ENCODE measurements at regions not wholly inside any gene's neighbourhood (a gene's known extent, or its start where the extent isn't known, plus 50 kb on each side); places are given as distances from the start of the nearest gene placed in this dataset.

DNA sequence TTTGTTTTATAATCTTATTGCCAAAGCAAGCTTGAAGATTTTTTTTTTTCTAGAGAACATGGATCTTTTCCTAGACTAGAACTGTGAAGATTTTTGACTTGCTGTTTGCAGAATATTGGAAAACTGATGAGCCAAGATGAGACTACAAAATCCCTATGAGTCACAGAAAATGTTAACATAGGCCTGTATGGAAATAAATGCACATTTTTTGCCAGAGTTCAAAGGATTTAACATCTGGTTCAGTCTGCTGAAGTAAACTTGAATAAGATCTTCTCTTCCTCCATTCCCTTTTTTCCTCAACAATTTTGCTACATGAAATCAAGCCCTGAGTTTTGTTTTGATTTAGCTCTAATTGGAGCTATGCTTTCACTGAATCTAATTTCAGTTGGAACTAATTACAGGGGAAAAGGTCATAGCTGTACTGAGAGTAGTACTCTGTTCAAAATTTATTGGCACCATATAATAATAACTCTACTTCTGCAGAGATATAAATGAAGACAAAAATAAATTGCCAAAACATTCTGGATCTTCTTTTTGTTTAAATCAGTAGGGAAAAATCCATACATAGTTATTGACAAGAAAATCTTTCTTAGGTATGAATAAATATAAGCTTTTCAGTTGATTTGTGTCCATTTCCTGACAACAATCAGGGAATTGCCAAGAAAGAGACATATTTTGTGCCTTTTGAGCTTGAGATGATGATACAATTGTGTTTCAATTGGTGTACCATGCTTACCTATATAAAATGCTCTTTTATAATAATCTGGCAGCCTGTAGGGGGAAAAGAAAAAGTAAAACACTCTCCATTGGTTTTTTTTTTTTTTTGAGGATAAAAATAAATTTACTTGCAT, 387.5 kb upstream of the GOT2 start:
- BruUV-seq (replicated peaks) = no TSS peak
- CTCF ChIA-PET = interaction anchor here (0.7 kb wide), 2 partner anchors 416 to 1103 kb away, joined by 3 to 4 read pairs; no protein-coding TSS in a partner anchor
- H3K9me3 Mint-ChIP-seq (ENCODE audit: unreplicated experiment) = no peaks in the 10 kb centered on the region
- no peak overlapping the region for H3K4me3 Mint-ChIP-seq (ENCODE audit: unreplicated experiment)
- no peaks in the 10 kb centered on the region for H3K36me3 Mint-ChIP-seq (ENCODE audit: insufficient read depth, unreplicated experiment)
- intact Hi-C loops (cut with micrococcal nuclease) = no loop called here
- H3K27me3 Mint-ChIP-seq (ENCODE audit: insufficient read depth, unreplicated experiment) = no peaks in the 10 kb centered on the region
- TF ChIP-seq, protein P1, sequence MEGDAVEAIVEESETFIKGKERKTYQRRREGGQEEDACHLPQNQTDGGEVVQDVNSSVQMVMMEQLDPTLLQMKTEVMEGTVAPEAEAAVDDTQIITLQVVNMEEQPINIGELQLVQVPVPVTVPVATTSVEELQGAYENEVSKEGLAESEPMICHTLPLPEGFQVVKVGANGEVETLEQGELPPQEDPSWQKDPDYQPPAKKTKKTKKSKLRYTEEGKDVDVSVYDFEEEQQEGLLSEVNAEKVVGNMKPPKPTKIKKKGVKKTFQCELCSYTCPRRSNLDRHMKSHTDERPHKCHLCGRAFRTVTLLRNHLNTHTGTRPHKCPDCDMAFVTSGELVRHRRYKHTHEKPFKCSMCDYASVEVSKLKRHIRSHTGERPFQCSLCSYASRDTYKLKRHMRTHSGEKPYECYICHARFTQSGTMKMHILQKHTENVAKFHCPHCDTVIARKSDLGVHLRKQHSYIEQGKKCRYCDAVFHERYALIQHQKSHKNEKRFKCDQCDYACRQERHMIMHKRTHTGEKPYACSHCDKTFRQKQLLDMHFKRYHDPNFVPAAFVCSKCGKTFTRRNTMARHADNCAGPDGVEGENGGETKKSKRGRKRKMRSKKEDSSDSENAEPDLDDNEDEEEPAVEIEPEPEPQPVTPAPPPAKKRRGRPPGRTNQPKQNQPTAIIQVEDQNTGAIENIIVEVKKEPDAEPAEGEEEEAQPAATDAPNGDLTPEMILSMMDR (IDR thresholded peaks at IDR 0.05; ENCODE audit: unreplicated experiment) = no peak
- POLR2A ChIA-PET = interaction anchor here (0.7 kb wide), 2 partner anchors 272 to 384 kb away, joined by 3 to 4 read pairs; no protein-coding TSS in a partner anchor
- H3K4me1 Mint-ChIP-seq (ENCODE audit: insufficient read depth, unreplicated experiment) = no peaks in the 10 kb centered on the region
- H3K27ac Mint-ChIP-seq (ENCODE audit: low read depth, unreplicated experiment) = no peak overlapping the region
- DNase-seq (ENCODE audit: unreplicated experiment) = no peak

DNA sequence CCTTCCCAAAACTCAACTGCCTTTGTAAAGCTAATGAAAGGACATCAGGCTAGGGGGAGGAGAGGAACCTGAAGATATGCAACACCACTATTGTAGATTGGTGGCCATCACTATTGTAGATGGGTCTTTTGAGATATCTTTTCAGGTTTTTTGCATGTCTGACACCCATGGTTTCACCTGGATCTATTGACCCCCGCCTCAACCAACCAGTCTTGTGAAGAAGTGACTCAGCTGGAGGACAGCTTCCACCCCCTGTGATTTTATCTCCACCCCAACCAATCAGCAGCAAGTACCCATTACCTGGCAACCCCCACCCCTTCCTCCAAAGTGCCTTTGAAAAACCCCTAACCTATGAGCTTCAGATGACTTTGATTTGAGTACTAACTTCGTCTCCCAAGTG, 382.6 kb upstream of the GOT2 start:
- H3K9me3 Mint-ChIP-seq (ENCODE audit: unreplicated experiment) = no peaks in the 10 kb centered on the region
- no peak overlapping the region for H3K27ac Mint-ChIP-seq (ENCODE audit: low read depth, unreplicated experiment)
- TF ChIP-seq, protein P1 (IDR thresholded peaks at IDR 0.05; ENCODE audit: unreplicated experiment) = no peak
- H3K36me3 Mint-ChIP-seq (ENCODE audit: insufficient read depth, unreplicated experiment) = no peaks in the 10 kb centered on the region
- CTCF ChIA-PET = no interaction called here
- H3K27me3 Mint-ChIP-seq (ENCODE audit: insufficient read depth, unreplicated experiment) = no peaks in the 10 kb centered on the region
- no peak for DNase-seq (ENCODE audit: unreplicated experiment)
- intact Hi-C loops (cut with micrococcal nuclease) = no loop called here
- no peak overlapping the region for H3K4me3 Mint-ChIP-seq (ENCODE audit: unreplicated experiment)
- H3K4me1 Mint-ChIP-seq (ENCODE audit: insufficient read depth, unreplicated experiment) = no peaks in the 10 kb centered on the region
- BruUV-seq (replicated peaks) = no TSS peak
- POLR2A ChIA-PET = no interaction called here

DNA sequence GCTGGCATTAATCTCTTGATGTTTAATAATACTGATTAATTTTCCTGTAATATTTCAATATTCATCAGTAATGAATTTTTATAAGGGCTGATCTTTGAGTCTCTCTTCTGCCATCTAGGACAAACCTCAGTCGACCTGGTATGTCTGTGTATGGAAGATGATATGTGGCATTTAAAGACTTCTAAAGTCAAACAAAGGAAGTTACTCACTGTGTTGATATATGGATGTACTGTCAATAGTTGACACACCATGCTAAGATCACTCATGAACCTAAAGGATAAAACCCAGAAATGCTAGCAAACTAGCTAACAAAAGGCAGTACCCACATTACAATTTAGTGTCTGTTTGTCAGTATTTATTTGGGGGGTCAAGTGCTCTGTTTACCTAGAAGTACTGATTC, 380.7 kb upstream of the GOT2 start:
- H3K4me1 Mint-ChIP-seq (ENCODE audit: insufficient read depth, unreplicated experiment) = no peaks in the 10 kb centered on the region
- no peak overlapping the region for H3K27ac Mint-ChIP-seq (ENCODE audit: low read depth, unreplicated experiment)
- CTCF ChIA-PET = no interaction called here
- DNase-seq (ENCODE audit: unreplicated experiment) = no peak
- POLR2A ChIA-PET = interaction anchor here (0.6 kb wide), 1 partner anchor 295 kb away, joined by 3 read pairs; no protein-coding TSS in a partner anchor
- H3K4me3 Mint-ChIP-seq (ENCODE audit: unreplicated experiment) = no peak overlapping the region
- TF ChIP-seq, protein P1 (IDR thresholded peaks at IDR 0.05; ENCODE audit: unreplicated experiment) = no peak
- no peaks in the 10 kb centered on the region for H3K27me3 Mint-ChIP-seq (ENCODE audit: insufficient read depth, unreplicated experiment)
- no peaks in the 10 kb centered on the region for H3K9me3 Mint-ChIP-seq (ENCODE audit: unreplicated experiment)
- no peaks in the 10 kb centered on the region for H3K36me3 Mint-ChIP-seq (ENCODE audit: insufficient read depth, unreplicated experiment)
- no TSS peak for BruUV-seq (replicated peaks)
- intact Hi-C loops (cut with micrococcal nuclease) = no loop called here

DNA sequence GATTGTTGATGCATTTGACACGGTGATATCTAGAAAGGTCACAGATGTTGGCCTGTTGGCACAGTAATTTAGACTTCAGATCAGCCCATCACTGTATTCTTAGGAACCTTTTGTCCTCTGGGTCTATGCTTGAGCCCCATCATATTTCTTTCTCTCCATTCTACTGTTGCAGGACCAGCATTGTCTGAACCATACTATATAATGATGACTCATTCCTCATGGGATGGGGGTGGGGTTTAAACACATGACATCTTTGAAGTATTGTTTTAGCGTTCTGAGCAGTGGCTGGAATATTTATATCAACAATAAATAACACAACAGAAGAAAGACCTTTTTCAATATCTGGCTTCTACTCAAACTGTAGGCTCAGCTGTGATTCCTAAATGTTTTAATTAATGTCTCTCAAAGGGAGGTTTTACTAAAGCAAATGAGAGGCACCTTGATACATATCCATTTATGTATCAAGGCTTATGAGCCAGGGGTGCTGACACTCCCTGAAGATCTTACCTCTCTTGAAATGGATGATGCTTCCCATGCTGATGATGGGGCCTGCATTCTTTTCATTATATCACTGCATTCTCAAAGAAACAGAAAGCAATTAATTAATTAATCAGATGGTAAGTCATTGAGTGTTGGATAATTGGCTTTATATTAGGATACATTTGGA, 379.0 kb upstream of the GOT2 start:
- ChIA-PET CTCF (interaction anchor here (0.6 kb wide), 1 partner anchor 32 kb away, joined by 3 read pairs; no protein-coding TSS in a partner anchor), POLR2A (interaction anchor here (0.6 kb wide), 1 partner anchor 1946 kb away, joined by 3 read pairs; no protein-coding TSS in a partner anchor)
- intact Hi-C loops (cut with micrococcal nuclease) = no loop called here
- TF ChIP-seq, protein P1 (IDR thresholded peaks at IDR 0.05; ENCODE audit: unreplicated experiment) = no peak
- Mint-ChIP-seq H3K27me3 (ENCODE audit: insufficient read depth, unreplicated experiment) (no peaks in the 10 kb centered on the region), H3K36me3 (ENCODE audit: insufficient read depth, unreplicated experiment) (no peaks in the 10 kb centered on the region), H3K9me3 (ENCODE audit: unreplicated experiment) (no peaks in the 10 kb centered on the region), H3K4me3 (ENCODE audit: unreplicated experiment) (no peak overlapping the region), H3K4me1 (ENCODE audit: insufficient read depth, unreplicated experiment) (no peaks in the 10 kb centered on the region), H3K27ac (ENCODE audit: low read depth, unreplicated experiment) (no peak overlapping the region)
- DNase-seq (ENCODE audit: unreplicated experiment) = no peak
- no TSS peak for BruUV-seq (replicated peaks)
